Adrenal gland (tissue), 9 donors: ENCODE measurements at regions not wholly inside any gene's neighbourhood (a gene's known extent, or its start where the extent isn't known, plus 50 kb on each side); places are given as distances from the start of the nearest gene placed in this dataset.

Experiments
- DNase-seq, 7 donors: peaks; one replicate each; pipeline ENCODE4 v3.0.0-alpha.2; 2019 to 2020
- H3K27ac ChIP-seq, 5 donors: fragments of 200-600 bp; sonication (generic) in 4 of 5; 1 replicate in 3 of 5; 2 replicates in 2 of 5; pipeline versions ENCODE4 v1.5.1 to v1.8.0; 2016 to 2020; ENCODE audit warnings: mild to moderate bottlenecking in 1 of 5
- H3K27me3 ChIP-seq: fragments of 200-600 bp; 2 replicates; pipeline ENCODE4 v1.8.0; 2021
- H3K36me3 ChIP-seq, 2 donors: fragments of 200-600 bp; replicated peaks in 1 of 2; 1 replicate in 1 of 2; 2 replicates in 1 of 2; pipeline versions ENCODE4 v1.5.1 to v1.8.0; 2018 to 2022
- H3K4me1 ChIP-seq, 2 donors: fragments of 200-600 bp; replicated peaks in 1 of 2; 1 replicate in 1 of 2; 2 replicates in 1 of 2; pipeline versions ENCODE4 v1.5.1 to v1.8.0; 2018 to 2021
- H3K4me3 ChIP-seq, 4 donors: fragments of 200-600 bp; sonication (generic) in 3 of 4; one replicate each; pipeline ENCODE4 v1.5.1; 2016 to 2018
- H3K9me3 ChIP-seq, 3 donors: fragments of 200-600 bp; sonication (generic) in 1 of 3; replicated peaks in 1 of 3; 1 replicate in 2 of 3; 2 replicates in 1 of 3; pipeline versions ENCODE4 v1.5.1 to v1.8.0; 2016 to 2021
- POLR2A ChIP-seq, 2 donors: fragments of 450-650 bp; IDR thresholded peaks; one replicate each; pipeline ENCODE4 v1.6.1; 2017; ENCODE audit warnings: antibody characterized with exemption in 2 of 2, mild to moderate bottlenecking in 2 of 2, moderate library complexity in 1 of 2
- WGBS, 4 donors: extraction: QIAGEN DNeasy Blood & Tissue Kit in 2 of 4; methylation state at CpG; one replicate each; pipeline versions ENCODE4 v1.1.5 to v1.1.7; 2013 to 2017; 5-methylcytosine and 5-hydroxymethylcytosine counted together
- intact Hi-C, 2 donors: fragments of 100-400 bp; cut with DNase I; formaldehyde crosslinking; loops; one replicate each; pipeline versions ENCODE4 v1.14.1 to v1.15.0; 2022 to 2023
- TF ChIP-seq, protein P1 (sequence below), 6 experiments: fragments of 450-650 bp in 4 of 6; fragments of 200-600 bp in 2 of 6; sonication (generic) in 1 of 6; IDR thresholded peaks; 1 replicate in 5 of 6; 2 replicates in 1 of 6; pipeline versions ENCODE4 v1.5.1 to v1.8.0; 2016 to 2021; ENCODE audit warnings: antibody characterized with exemption in 6 of 6, mild to moderate bottlenecking in 2 of 6, moderate library complexity in 1 of 6
- donor health status: healthy with polysubstance abuse.
- donor health status: Bipolar disorder and iron deficiency.
- donor health status: DM: yes; HTN: yes; CAD: no.
- donor health status: DM: no; HTN: no; CAD: no.
- donor health status: DM: no; HTN: no; CAD: no.

GRCh38 chr3:181851063-181851462, 139.3 kb downstream of the SOX2 start:
- H3K9me3 ChIP-seq: no peaks in the 10 kb centered on the region
- no peaks in the 10 kb centered on the region for H3K36me3 ChIP-seq
- intact Hi-C loops: no loop called here
- H3K4me3 ChIP-seq: no peak overlapping the region
- H3K27ac ChIP-seq: no peak overlapping the region
- TF ChIP-seq POLR2A (IDR thresholded peaks at IDR 0.05): no peak
- TF ChIP-seq, protein P1, sequence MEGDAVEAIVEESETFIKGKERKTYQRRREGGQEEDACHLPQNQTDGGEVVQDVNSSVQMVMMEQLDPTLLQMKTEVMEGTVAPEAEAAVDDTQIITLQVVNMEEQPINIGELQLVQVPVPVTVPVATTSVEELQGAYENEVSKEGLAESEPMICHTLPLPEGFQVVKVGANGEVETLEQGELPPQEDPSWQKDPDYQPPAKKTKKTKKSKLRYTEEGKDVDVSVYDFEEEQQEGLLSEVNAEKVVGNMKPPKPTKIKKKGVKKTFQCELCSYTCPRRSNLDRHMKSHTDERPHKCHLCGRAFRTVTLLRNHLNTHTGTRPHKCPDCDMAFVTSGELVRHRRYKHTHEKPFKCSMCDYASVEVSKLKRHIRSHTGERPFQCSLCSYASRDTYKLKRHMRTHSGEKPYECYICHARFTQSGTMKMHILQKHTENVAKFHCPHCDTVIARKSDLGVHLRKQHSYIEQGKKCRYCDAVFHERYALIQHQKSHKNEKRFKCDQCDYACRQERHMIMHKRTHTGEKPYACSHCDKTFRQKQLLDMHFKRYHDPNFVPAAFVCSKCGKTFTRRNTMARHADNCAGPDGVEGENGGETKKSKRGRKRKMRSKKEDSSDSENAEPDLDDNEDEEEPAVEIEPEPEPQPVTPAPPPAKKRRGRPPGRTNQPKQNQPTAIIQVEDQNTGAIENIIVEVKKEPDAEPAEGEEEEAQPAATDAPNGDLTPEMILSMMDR (IDR thresholded peaks at IDR 0.05): no peak
- no peak for DNase-seq
- H3K27me3 ChIP-seq: no peaks in the 10 kb centered on the region
- no peaks in the 10 kb centered on the region for H3K4me1 ChIP-seq
- 73 to 80% (median 79%) methylated on average over 4 of the region's 4 CpGs for WGBS, 4 donors

DNA sequence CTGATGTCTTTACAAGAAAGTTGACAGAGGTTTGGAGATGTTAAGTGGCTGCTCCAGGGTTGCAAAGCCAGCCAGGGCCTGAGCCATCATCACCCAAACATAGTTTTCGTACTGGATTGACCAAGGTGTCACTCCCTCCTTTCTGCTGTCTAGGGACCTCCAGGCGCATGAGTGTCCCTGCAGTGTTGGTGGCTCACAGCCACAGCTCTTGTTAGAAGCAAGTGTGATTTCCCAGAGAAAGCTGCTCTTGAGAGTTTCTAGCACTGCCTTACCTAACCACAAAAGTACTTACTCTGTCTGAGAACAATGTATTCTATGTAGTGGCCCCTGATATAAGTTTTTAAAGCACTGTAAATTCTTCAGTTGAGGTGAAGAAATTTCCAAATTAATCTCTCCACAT, 144.1 kb downstream of the SOX2 start:
- TF ChIP-seq POLR2A (IDR thresholded peaks at IDR 0.05): no peak
- TF ChIP-seq, protein P1 (IDR thresholded peaks at IDR 0.05): no peak
- intact Hi-C loops: no loop called here
- Histone ChIP-seq H3K4me3 (no peak overlapping the region), H3K27me3 (no peaks in the 10 kb centered on the region), H3K4me1 (no peaks in the 10 kb centered on the region), H3K27ac (no peak overlapping the region), H3K9me3 (no peaks in the 10 kb centered on the region), H3K36me3 (no peaks in the 10 kb centered on the region)
- no peak for DNase-seq
- 54 to 83% (median 75%) methylated on average over 2 of the region's 2 CpGs for WGBS, 4 donors

DNA sequence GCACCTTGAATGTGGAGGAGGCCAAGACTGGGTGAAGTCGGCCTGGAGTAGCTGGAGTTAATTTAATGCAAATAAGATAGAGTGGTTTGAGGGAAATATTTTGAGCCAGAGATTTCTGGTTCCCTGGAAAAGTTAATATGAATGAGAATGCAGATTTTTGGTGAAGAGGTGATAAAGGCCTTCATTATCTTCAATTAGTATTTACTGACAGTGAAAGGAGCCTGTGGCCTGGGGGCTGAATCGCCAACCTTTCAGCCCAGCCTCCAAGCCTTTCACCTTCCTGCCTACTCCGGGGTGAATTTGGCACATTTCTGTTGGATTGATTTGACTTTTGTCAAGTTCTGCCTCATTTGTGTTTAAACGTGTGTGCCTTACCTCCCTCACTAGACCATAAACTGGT, 147.8 kb downstream of the SOX2 start:
- WGBS, 4 donors: 60 to 64% (median 61%) methylated on average over 4 of the region's 4 CpGs
- intact Hi-C loops: no loop called here
- H3K36me3 ChIP-seq: no peaks in the 10 kb centered on the region

GRCh38 chr3:181860235-181860634, 148.5 kb downstream of the SOX2 start:
- Histone ChIP-seq H3K4me3 (no peak overlapping the region), H3K9me3 (no peaks in the 10 kb centered on the region), H3K36me3 (no peaks in the 10 kb centered on the region), H3K4me1 (no peaks in the 10 kb centered on the region), H3K27ac (no peak overlapping the region), H3K27me3 (no peaks in the 10 kb centered on the region)
- 59 to 71% (median 68%) methylated on average over 1 of the region's 1 CpG for WGBS, 4 donors
- TF ChIP-seq, protein P1 (IDR thresholded peaks at IDR 0.05): no peak
- no peak for TF ChIP-seq POLR2A (IDR thresholded peaks at IDR 0.05)
- DNase-seq: no peak
- intact Hi-C loops: no loop called here

More for the DNA sequence above, 147.8 kb downstream of the SOX2 start:
- Histone ChIP-seq H3K27me3 (no peaks in the 10 kb centered on the region), H3K4me1 (no peaks in the 10 kb centered on the region), H3K4me3 (no peak overlapping the region), H3K9me3 (no peaks in the 10 kb centered on the region), H3K27ac (no peak overlapping the region)
- no peak for DNase-seq
- TF ChIP-seq, protein P1 (IDR thresholded peaks at IDR 0.05): no peak
- TF ChIP-seq POLR2A (IDR thresholded peaks at IDR 0.05): no peak
